ENCODE measurements at regions not wholly inside any gene's neighbourhood (a gene's known extent, or its start where the extent isn't known, plus 50 kb on each side); places are given as distances from the start of the nearest gene placed in this dataset.

GRCh38 chr2:228658998-228659397 is 477.5 kb upstream of the SPHKAP start:
- no peak overlapping the region for H3K4me3 ChIP-seq
- intact Hi-C loops (cut with DNase I; ENCODE audit: low total_unique reads), result no loop called here
- no peaks in the 10 kb centered on the region for H3K4me1 ChIP-seq
- no peaks in the 10 kb centered on the region for H3K9me3 ChIP-seq
- TF ChIP-seq POLR2AphosphoS5 (IDR thresholded peaks at IDR 0.05) (no peak), CTCF (IDR thresholded peaks at IDR 0.05) (no peak), POLR2A (IDR thresholded peaks at IDR 0.05) (no peak), EP300 (IDR thresholded peaks at IDR 0.05) (no peak)
- no peak for DNase-seq
- no peaks in the 10 kb centered on the region for H3K27me3 ChIP-seq
- H3K27ac ChIP-seq, result no peak overlapping the region
- H3K36me3 ChIP-seq, result no peaks in the 10 kb centered on the region
- 53 to 79% (median 62%) methylated on average over 5 of the region's 5 CpGs for WGBS, 5 donors

GRCh38 chr2:228657807-228658402 is 476.4 kb upstream of the SPHKAP start:
- WGBS, 5 donors, result 44 to 53% (median 51%) methylated on average over 6 of the region's 6 CpGs

GRCh38 chr2:228655331-228655730 is 473.8 kb upstream of the SPHKAP start:
- TF ChIP-seq EP300 (IDR thresholded peaks at IDR 0.05), result no peak
- TF ChIP-seq POLR2A (IDR thresholded peaks at IDR 0.05), result no peak
- TF ChIP-seq CTCF (IDR thresholded peaks at IDR 0.05), result no peak
- TF ChIP-seq POLR2AphosphoS5 (IDR thresholded peaks at IDR 0.05), result no peak
- no peak overlapping the region for H3K4me3 ChIP-seq
- no peaks in the 10 kb centered on the region for H3K36me3 ChIP-seq
- H3K9me3 ChIP-seq, result no peaks in the 10 kb centered on the region
- intact Hi-C loops (cut with DNase I; ENCODE audit: low total_unique reads), result no loop called here
- H3K27me3 ChIP-seq, result no peaks in the 10 kb centered on the region
- no peak overlapping the region for H3K27ac ChIP-seq
- DNase-seq, result no peak
- H3K4me1 ChIP-seq, result no peaks in the 10 kb centered on the region
- WGBS, 5 donors, result 85 to 96% (median 89%) methylated on average over 2 of the region's 2 CpGs

More at GRCh38 chr2:228657807-228658402, 476.4 kb upstream of the SPHKAP start:
- DNase-seq, result peak in 1 of 2 donors; percentile 62
- Histone ChIP-seq H3K36me3 (no peaks in the 10 kb centered on the region), H3K27ac (no peak overlapping the region), H3K4me1 (no peaks in the 10 kb centered on the region), H3K4me3 (no peak overlapping the region), H3K9me3 (no peaks in the 10 kb centered on the region), H3K27me3 (no peaks in the 10 kb centered on the region)
- TF ChIP-seq POLR2A (IDR thresholded peaks at IDR 0.05) (no peak), CTCF (IDR thresholded peaks at IDR 0.05) (peak in 4 of 7 experiments; percentile 19 to 39 (median 29)), EP300 (IDR thresholded peaks at IDR 0.05) (no peak), POLR2AphosphoS5 (IDR thresholded peaks at IDR 0.05) (no peak)
- intact Hi-C loops (cut with DNase I; ENCODE audit: low total_unique reads), result no loop called here

GRCh38 chr2:228654707-228655106 is 473.2 kb upstream of the SPHKAP start:
- no peak for DNase-seq
- Histone ChIP-seq H3K9me3 (no peaks in the 10 kb centered on the region), H3K27me3 (no peaks in the 10 kb centered on the region), H3K27ac (no peak overlapping the region), H3K36me3 (no peaks in the 10 kb centered on the region), H3K4me3 (no peak overlapping the region), H3K4me1 (no peaks in the 10 kb centered on the region)
- intact Hi-C loops (cut with DNase I; ENCODE audit: low total_unique reads), result no loop called here
- 39 to 51% (median 49%) methylated on average over 2 of the region's 2 CpGs for WGBS, 5 donors
- no peak for TF ChIP-seq EP300 (IDR thresholded peaks at IDR 0.05)
- no peak for TF ChIP-seq POLR2A (IDR thresholded peaks at IDR 0.05)
- no peak for TF ChIP-seq CTCF (IDR thresholded peaks at IDR 0.05)
- no peak for TF ChIP-seq POLR2AphosphoS5 (IDR thresholded peaks at IDR 0.05)

Measured in stomach (tissue), 8 donors.